ENCODE measurements at regions not wholly inside any gene's neighbourhood (a gene's known extent, or its start where the extent isn't known, plus 50 kb on each side); places are given as distances from the start of the nearest gene placed in this dataset.

DNA sequence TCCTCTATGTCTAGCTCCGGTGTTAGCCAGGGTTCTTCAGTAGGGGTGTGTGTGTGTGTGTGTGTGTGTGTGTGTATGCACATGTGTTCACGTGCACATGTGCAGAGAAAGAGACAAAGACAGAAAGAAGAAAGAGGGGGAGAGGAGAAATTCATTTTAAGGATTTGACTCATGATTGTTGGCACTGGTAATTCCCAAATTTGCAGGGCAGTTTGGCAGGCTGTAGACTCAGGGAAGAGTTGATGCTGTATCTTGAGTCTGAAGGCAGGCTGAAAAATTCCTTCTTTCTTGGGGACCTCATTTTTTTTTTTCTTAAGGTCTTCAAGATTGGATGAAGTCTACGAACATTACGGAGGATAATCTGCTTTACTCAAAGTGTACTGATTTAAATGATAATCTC lies 335.7 kb downstream of the NSG2 start:
- H3K9ac ChIP-seq (ENCODE audit: low read depth, low read length): no peak overlapping the region
- 88% methylated on average over 2 of the region's 4 CpGs for WGBS
- no peaks in the 10 kb centered on the region for H3K9me3 ChIP-seq (ENCODE audit: insufficient read depth, low read depth, low read length)
- no peak overlapping the region for H3K4me3 ChIP-seq (ENCODE audit: low read length)
- no peak overlapping the region for H3K27ac ChIP-seq (ENCODE audit: low read depth, low read length)
- no peaks in the 10 kb centered on the region for H3K27me3 ChIP-seq (ENCODE audit: insufficient read depth, low read length)
- no peaks in the 10 kb centered on the region for H3K36me3 ChIP-seq (ENCODE audit: insufficient read depth, low read length)
- peaks cover 11% of the 10 kb centered on the region; the same call in 1 of the 2 replicates for H3K4me1 ChIP-seq (ENCODE audit: insufficient read depth, low read length)

DNA sequence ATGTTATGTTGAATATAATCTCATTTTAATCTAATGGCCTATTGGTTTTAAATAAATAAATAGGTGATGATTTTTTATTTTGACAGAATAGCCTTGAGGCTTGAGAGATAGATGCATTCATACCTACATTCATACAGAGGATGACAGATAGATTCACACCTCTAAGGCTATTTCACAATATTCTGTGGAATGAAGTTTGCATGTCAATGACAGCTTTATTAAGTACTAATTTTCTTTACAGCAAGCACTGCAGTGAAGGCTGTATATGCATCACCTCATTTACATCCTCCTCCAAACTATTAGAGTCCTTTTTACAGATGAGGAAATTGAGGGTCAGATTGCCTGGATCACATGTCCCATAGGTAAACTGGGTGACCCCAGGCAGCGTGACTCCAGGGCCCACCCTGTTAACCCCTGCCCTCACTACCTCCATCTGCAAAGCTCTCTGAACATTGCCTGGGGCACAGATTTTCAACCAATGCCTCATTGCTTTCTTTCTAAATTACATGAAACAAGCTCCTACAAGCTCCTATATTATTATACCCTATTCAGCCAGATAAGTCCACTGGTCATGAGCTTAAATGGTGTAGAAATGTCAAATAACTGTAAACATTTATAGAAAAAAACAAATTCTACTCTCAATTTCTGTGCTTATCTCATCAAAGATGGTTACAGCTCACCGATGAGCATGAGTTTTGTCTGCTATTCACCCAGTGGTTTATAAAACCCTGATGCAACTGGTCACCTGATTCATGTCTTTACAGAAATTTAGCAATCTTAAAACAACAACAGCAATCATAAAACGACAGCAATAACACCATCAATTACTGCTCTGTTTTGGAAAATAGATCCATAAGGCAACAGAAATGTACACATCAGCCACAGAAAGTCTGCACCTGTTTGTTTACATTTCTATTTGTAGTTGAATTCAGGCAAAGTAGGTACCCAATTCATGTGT lies 338.0 kb downstream of the NSG2 start:
- WGBS: 91% methylated on average over 3 of the region's 3 CpGs
- Histone ChIP-seq H3K4me3 (ENCODE audit: low read length) (no peak overlapping the region), H3K4me1 (ENCODE audit: insufficient read depth, low read length) (peaks cover 11% of the 10 kb centered on the region; the same call in 1 of the 2 replicates), H3K9ac (ENCODE audit: low read depth, low read length) (no peak overlapping the region), H3K27me3 (ENCODE audit: insufficient read depth, low read length) (no peaks in the 10 kb centered on the region), H3K9me3 (ENCODE audit: insufficient read depth, low read depth, low read length) (no peaks in the 10 kb centered on the region), H3K36me3 (ENCODE audit: insufficient read depth, low read length) (no peaks in the 10 kb centered on the region), H3K27ac (ENCODE audit: low read depth, low read length) (no peak overlapping the region)

DNA sequence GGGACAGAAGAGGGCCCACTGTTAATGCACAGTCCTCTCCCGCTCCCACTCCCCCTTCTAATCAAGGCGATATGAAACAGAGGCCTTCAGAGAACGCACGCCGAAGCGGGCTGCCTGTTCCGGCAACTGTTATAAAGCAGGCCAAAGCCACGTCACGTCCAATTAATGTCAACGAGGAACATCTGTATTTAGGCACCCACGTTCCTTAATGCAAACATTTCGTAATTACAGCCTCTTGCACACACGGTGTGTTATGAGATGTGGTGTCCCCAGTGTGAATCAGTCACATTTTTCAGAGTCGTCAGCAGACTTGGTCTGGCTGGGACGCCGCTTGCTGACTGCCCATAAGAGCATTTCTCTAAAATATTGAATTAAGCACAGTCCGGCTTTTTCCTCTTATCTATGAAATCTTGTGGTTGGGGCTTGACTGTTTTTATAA lies 339.0 kb downstream of the NSG2 start:
- H3K9me3 ChIP-seq (ENCODE audit: insufficient read depth, low read depth, low read length): no peaks in the 10 kb centered on the region
- H3K9ac ChIP-seq (ENCODE audit: low read depth, low read length): no peak overlapping the region
- peaks cover 11% of the 10 kb centered on the region; the same call in 1 of the 2 replicates for H3K4me1 ChIP-seq (ENCODE audit: insufficient read depth, low read length)
- no peak overlapping the region for H3K27ac ChIP-seq (ENCODE audit: low read depth, low read length)
- no peaks in the 10 kb centered on the region for H3K27me3 ChIP-seq (ENCODE audit: insufficient read depth, low read length)
- WGBS: 91% methylated on average over 16 of the region's 17 CpGs
- no peak overlapping the region for H3K4me3 ChIP-seq (ENCODE audit: low read length)
- H3K36me3 ChIP-seq (ENCODE audit: insufficient read depth, low read length): no peaks in the 10 kb centered on the region

DNA sequence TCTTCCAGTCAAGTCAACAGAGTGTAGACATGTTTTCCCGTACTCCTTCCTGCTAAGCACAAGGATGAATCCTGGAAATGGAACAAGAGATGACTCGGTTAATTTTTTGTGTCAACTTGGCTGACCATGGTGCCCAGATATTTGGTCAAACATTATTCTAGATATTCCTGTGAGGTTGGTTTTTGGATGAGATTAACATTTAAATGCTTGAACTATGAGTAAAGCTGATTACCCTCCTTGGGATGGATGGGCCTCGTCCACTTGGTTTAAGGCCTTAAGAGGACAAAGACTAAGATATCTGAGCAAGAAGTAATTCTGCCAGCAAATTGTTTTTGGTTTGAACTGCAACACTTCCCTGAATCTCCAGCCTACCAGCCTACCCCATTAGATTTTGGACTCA lies 338.1 kb upstream of the MSX2 start:
- 96% methylated on average over 3 of the region's 3 CpGs for WGBS
- no peaks in the 10 kb centered on the region for H3K27me3 ChIP-seq (ENCODE audit: insufficient read depth, low read length)
- H3K9me3 ChIP-seq (ENCODE audit: insufficient read depth, low read depth, low read length): no peaks in the 10 kb centered on the region
- H3K9ac ChIP-seq (ENCODE audit: low read depth, low read length): no peak overlapping the region
- no peak overlapping the region for H3K4me3 ChIP-seq (ENCODE audit: low read length)
- H3K4me1 ChIP-seq (ENCODE audit: insufficient read depth, low read length): peaks cover 11% of the 10 kb centered on the region; the same call in 1 of the 2 replicates
- H3K36me3 ChIP-seq (ENCODE audit: insufficient read depth, low read length): no peaks in the 10 kb centered on the region
- H3K27ac ChIP-seq (ENCODE audit: low read depth, low read length): no peak overlapping the region

DNA sequence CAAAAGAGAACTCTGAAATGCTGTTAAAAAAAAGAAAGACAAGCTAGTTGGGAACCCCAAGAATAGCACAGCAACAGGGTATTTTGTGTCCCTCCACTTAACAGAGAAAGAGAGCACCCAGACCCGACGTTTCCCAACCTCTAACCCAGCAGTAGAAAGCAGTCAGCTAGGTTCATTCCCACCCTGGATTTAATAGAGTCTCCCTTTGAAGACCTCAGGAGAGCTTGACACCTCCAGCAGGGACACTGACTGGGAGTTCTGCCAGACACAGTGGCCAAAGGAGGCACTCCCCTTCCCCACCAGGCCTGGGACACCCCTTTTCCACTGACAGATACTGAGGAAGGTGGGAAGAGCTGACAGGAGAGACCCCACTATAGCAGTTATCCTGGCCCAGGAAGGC lies 337.5 kb upstream of the MSX2 start:
- 87% methylated on average over 2 of the region's 2 CpGs for WGBS
- H3K4me1 ChIP-seq (ENCODE audit: insufficient read depth, low read length): peaks cover 11% of the 10 kb centered on the region; the same call in 1 of the 2 replicates
- H3K4me3 ChIP-seq (ENCODE audit: low read length): no peak overlapping the region
- no peaks in the 10 kb centered on the region for H3K9me3 ChIP-seq (ENCODE audit: insufficient read depth, low read depth, low read length)
- no peak overlapping the region for H3K27ac ChIP-seq (ENCODE audit: low read depth, low read length)
- no peak overlapping the region for H3K9ac ChIP-seq (ENCODE audit: low read depth, low read length)
- no peaks in the 10 kb centered on the region for H3K27me3 ChIP-seq (ENCODE audit: insufficient read depth, low read length)
- H3K36me3 ChIP-seq (ENCODE audit: insufficient read depth, low read length): no peaks in the 10 kb centered on the region

DNA sequence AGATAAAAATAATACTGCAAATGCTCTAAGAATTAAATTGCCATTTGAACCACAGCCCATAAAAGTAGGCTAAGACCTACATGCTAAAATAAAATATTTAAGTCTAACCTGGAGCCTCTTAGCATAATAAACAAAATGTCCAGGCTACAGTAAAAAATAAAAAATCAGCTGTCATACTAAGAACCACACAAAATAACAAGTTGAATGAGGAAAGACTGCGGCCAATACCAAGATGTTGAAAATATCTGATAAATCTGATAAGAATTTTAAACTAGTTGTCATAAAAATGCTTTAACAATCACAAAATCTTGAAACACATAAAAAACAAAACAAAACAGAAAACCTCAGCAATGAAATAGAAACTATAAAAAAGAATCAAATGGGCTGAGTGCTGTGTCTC lies 336.9 kb upstream of the MSX2 start:
- no peak overlapping the region for H3K4me3 ChIP-seq (ENCODE audit: low read length)
- no peaks in the 10 kb centered on the region for H3K27me3 ChIP-seq (ENCODE audit: insufficient read depth, low read length)
- H3K4me1 ChIP-seq (ENCODE audit: insufficient read depth, low read length): peaks cover 11% of the 10 kb centered on the region; the same call in 1 of the 2 replicates
- H3K36me3 ChIP-seq (ENCODE audit: insufficient read depth, low read length): no peaks in the 10 kb centered on the region
- no peak overlapping the region for H3K27ac ChIP-seq (ENCODE audit: low read depth, low read length)
- WGBS: no CpG with 5 or more reads among the region's 1 CpG
- H3K9me3 ChIP-seq (ENCODE audit: insufficient read depth, low read depth, low read length): no peaks in the 10 kb centered on the region
- H3K9ac ChIP-seq (ENCODE audit: low read depth, low read length): no peak overlapping the region

DNA sequence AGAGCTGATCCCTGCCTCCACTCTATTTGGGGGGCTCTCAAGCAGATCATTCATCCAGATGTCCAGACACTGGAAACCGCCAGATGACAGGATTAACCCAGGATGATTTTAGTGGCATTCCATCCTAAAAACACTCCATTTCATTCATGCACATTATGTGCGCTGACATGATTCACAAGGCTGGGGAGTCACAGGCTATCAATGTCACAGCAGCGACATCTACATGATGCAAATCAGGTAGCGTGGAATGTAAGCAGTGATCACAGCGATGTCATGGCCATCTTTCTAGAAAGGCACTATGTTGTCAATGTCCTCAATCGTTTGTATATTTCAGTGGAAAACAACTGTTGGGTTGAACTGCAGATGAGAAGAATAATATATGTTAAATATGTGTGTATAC lies 331.5 kb upstream of the MSX2 start:
- Histone ChIP-seq H3K27ac (ENCODE audit: low read depth, low read length) (no peak overlapping the region), H3K36me3 (ENCODE audit: insufficient read depth, low read length) (no peaks in the 10 kb centered on the region), H3K4me3 (ENCODE audit: low read length) (no peak overlapping the region), H3K4me1 (ENCODE audit: insufficient read depth, low read length) (no peaks in the 10 kb centered on the region), H3K9me3 (ENCODE audit: insufficient read depth, low read depth, low read length) (no peaks in the 10 kb centered on the region), H3K27me3 (ENCODE audit: insufficient read depth, low read length) (no peaks in the 10 kb centered on the region), H3K9ac (ENCODE audit: low read depth, low read length) (no peak overlapping the region)
- 89% methylated on average over 6 of the region's 6 CpGs for WGBS

DNA sequence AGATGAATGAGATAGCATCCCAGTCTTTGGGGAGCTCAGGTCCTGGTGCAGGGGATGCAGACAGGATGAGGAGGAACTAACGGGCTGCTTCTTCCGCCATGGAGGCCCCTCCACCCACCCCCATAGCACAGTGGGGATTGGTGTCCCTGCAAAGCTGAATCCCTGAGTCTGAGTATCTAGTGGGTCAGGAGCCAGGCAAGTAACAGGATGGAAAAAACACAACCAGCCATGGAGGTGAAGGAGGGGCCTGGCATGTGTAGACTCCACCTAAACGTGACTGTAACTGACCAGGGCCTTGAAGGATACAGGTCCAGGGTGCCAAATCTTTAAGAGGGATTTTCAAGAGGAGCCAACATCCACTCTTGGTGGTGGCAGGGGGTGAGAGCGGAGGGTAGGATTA lies 327.8 kb upstream of the MSX2 start:
- Histone ChIP-seq H3K4me3 (ENCODE audit: low read length) (no peak overlapping the region), H3K36me3 (ENCODE audit: insufficient read depth, low read length) (no peaks in the 10 kb centered on the region), H3K9ac (ENCODE audit: low read depth, low read length) (no peak overlapping the region), H3K27me3 (ENCODE audit: insufficient read depth, low read length) (no peaks in the 10 kb centered on the region), H3K9me3 (ENCODE audit: insufficient read depth, low read depth, low read length) (no peaks in the 10 kb centered on the region), H3K27ac (ENCODE audit: low read depth, low read length) (no peak overlapping the region), H3K4me1 (ENCODE audit: insufficient read depth, low read length) (no peaks in the 10 kb centered on the region)
- 60% methylated on average over 3 of the region's 4 CpGs for WGBS

DNA sequence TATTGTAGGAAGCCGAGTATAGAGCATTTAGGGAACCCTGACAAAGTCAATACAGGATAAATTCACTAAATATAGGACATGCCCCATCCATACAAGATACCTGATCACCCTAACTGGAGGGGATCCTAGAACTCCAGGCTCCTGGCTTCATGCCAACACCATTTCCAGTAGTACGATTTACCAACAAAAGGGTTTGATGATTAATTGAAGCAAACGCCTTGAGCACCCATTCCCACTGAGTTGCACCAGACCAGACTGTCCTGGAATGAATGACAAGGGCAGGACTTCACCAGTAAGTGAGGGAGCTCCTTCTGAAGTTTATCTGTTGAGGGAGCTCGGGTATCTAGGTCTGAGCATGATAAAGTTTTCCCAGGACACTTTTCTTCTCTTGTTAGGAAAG lies 327.2 kb upstream of the MSX2 start:
- H3K4me1 ChIP-seq (ENCODE audit: insufficient read depth, low read length): no peaks in the 10 kb centered on the region
- no peaks in the 10 kb centered on the region for H3K27me3 ChIP-seq (ENCODE audit: insufficient read depth, low read length)
- H3K9ac ChIP-seq (ENCODE audit: low read depth, low read length): no peak overlapping the region
- H3K36me3 ChIP-seq (ENCODE audit: insufficient read depth, low read length): no peaks in the 10 kb centered on the region
- WGBS: 81% methylated on average over 4 of the region's 4 CpGs
- H3K4me3 ChIP-seq (ENCODE audit: low read length): no peak overlapping the region
- no peaks in the 10 kb centered on the region for H3K9me3 ChIP-seq (ENCODE audit: insufficient read depth, low read depth, low read length)
- H3K27ac ChIP-seq (ENCODE audit: low read depth, low read length): no peak overlapping the region

DNA sequence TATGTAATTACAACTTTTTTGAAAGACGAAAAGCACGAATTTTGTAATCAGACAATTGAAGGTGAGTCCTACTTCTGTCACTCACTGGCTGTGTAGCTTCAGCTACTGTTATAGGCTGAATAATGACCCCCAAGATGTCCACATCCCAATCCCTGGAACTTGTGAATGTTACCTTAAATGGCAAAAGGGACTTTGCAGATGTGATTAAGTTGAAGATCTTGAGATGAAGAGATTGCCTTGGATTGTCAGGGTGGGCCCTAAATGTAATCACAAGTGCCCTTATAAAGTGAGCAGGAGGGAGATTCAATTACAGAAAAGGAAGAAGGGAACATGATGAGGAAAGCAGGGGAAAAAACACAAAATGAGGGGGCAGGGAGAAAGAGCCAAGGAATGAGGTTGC lies 326.2 kb upstream of the MSX2 start:
- H3K9ac ChIP-seq (ENCODE audit: low read depth, low read length): no peak overlapping the region
- H3K27ac ChIP-seq (ENCODE audit: low read depth, low read length): no peak overlapping the region
- no peaks in the 10 kb centered on the region for H3K9me3 ChIP-seq (ENCODE audit: insufficient read depth, low read depth, low read length)
- 94% methylated on average over 2 of the region's 2 CpGs for WGBS
- no peaks in the 10 kb centered on the region for H3K36me3 ChIP-seq (ENCODE audit: insufficient read depth, low read length)
- H3K27me3 ChIP-seq (ENCODE audit: insufficient read depth, low read length): no peaks in the 10 kb centered on the region
- H3K4me3 ChIP-seq (ENCODE audit: low read length): no peak overlapping the region
- no peaks in the 10 kb centered on the region; the same call in 1 of the 2 replicates for H3K4me1 ChIP-seq (ENCODE audit: insufficient read depth, low read length)

DNA sequence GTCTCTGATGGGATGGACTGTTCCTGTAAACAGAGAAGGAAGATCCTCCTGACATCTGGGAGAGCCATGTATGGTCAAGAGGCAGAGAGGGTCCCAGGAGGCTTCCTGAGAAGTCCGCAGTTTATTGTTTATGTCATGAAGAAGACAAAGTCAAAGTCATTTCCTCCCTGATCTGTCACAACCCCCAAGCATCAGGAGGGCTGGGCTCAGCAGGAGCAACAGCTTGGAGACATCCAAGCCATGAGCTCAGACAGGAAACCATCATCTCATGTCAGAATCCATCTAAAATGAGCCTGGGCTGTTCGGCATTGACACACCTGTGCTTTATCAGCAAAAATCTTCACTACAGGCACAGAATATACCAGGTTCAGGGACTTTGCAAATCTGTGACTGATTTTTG lies 325.0 kb upstream of the MSX2 start:
- H3K27ac ChIP-seq (ENCODE audit: low read depth, low read length): no peak overlapping the region
- H3K27me3 ChIP-seq (ENCODE audit: insufficient read depth, low read length): no peaks in the 10 kb centered on the region
- H3K9ac ChIP-seq (ENCODE audit: low read depth, low read length): no peak overlapping the region
- no peak overlapping the region for H3K4me3 ChIP-seq (ENCODE audit: low read length)
- H3K4me1 ChIP-seq (ENCODE audit: insufficient read depth, low read length): no peaks in the 10 kb centered on the region; the same call in 1 of the 2 replicates
- WGBS: 44% methylated on average over 2 of the region's 2 CpGs
- H3K9me3 ChIP-seq (ENCODE audit: insufficient read depth, low read depth, low read length): no peaks in the 10 kb centered on the region
- no peaks in the 10 kb centered on the region for H3K36me3 ChIP-seq (ENCODE audit: insufficient read depth, low read length)

Data from HUES64 (cell line).